ENCODE measurements at regions not wholly inside any gene's neighbourhood (a gene's known extent, or its start where the extent isn't known, plus 50 kb on each side); places are given as distances from the start of the nearest gene placed in this dataset.

- no peak overlapping the region for H3K9ac ChIP-seq (ENCODE audit: low read length in 2 of 2)
- H3K9me3 ChIP-seq (ENCODE audit: control insufficient read depth in 2 of 2, low read length in 2 of 2): no peaks in the 10 kb centered on the region
- H3K4me1 ChIP-seq (ENCODE audit: control insufficient read depth, insufficient read depth, low read length): peaks cover 25% of the 10 kb centered on the region
- H3K27ac ChIP-seq (ENCODE audit: low read length): no peak overlapping the region
- no peaks in the 10 kb centered on the region for H3K36me3 ChIP-seq (ENCODE audit: control insufficient read depth in 2 of 2, insufficient read depth in 2 of 2, low read length in 2 of 2)
- no peak overlapping the region for H3K4me3 ChIP-seq (ENCODE audit: low read length in 2 of 2)
- H3K27me3 ChIP-seq (ENCODE audit: control insufficient read depth in 1 of 2, insufficient read depth in 2 of 2, low read length in 2 of 2): no peaks in the 10 kb centered on the region
These were observed 313.4 kb downstream of the BUD13 start for GRCh38 chr11:116459185-116460045.

GRCh38 chr11:116458546-116458945, 314.2 kb downstream of the BUD13 start:
- no peak overlapping the region for H3K27ac ChIP-seq (ENCODE audit: low read length)
- H3K36me3 ChIP-seq (ENCODE audit: control insufficient read depth in 2 of 2, insufficient read depth in 2 of 2, low read length in 2 of 2): no peaks in the 10 kb centered on the region
- no peak overlapping the region for H3K9ac ChIP-seq (ENCODE audit: low read length in 2 of 2)
- H3K9me3 ChIP-seq (ENCODE audit: control insufficient read depth in 2 of 2, low read length in 2 of 2): no peaks in the 10 kb centered on the region
- H3K4me3 ChIP-seq (ENCODE audit: low read length in 2 of 2): no peak overlapping the region
- H3K4me1 ChIP-seq (ENCODE audit: control insufficient read depth, insufficient read depth, low read length): peaks cover 30% of the 10 kb centered on the region
- no peaks in the 10 kb centered on the region for H3K27me3 ChIP-seq (ENCODE audit: control insufficient read depth in 1 of 2, insufficient read depth in 2 of 2, low read length in 2 of 2)

- Histone ChIP-seq H3K36me3 (ENCODE audit: control insufficient read depth in 2 of 2, insufficient read depth in 2 of 2, low read length in 2 of 2) (no peaks in the 10 kb centered on the region), H3K4me3 (ENCODE audit: low read length in 2 of 2) (no peak overlapping the region), H3K4me1 (ENCODE audit: control insufficient read depth, insufficient read depth, low read length) (peaks cover 30% of the 10 kb centered on the region), H3K27ac (ENCODE audit: low read length) (no peak overlapping the region), H3K27me3 (ENCODE audit: control insufficient read depth in 1 of 2, insufficient read depth in 2 of 2, low read length in 2 of 2) (no peaks in the 10 kb centered on the region), H3K9ac (ENCODE audit: low read length in 2 of 2) (no peak overlapping the region), H3K9me3 (ENCODE audit: control insufficient read depth in 2 of 2, low read length in 2 of 2) (no peaks in the 10 kb centered on the region)
These were observed 315.3 kb downstream of the BUD13 start for GRCh38 chr11:116457336-116458007.

- H3K9ac ChIP-seq (ENCODE audit: low read length in 2 of 2): no peak overlapping the region
- no peak overlapping the region for H3K4me3 ChIP-seq (ENCODE audit: low read length in 2 of 2)
- no peaks in the 10 kb centered on the region for H3K27me3 ChIP-seq (ENCODE audit: control insufficient read depth in 1 of 2, insufficient read depth in 2 of 2, low read length in 2 of 2)
- H3K27ac ChIP-seq (ENCODE audit: low read length): no peak overlapping the region
- peaks cover 8 to 11% of the 10 kb centered on the region in 2 donors for H3K9me3 ChIP-seq (ENCODE audit: control insufficient read depth in 2 of 2, low read length in 2 of 2)
- H3K4me1 ChIP-seq (ENCODE audit: control insufficient read depth, insufficient read depth, low read length): peaks cover 20% of the 10 kb centered on the region
- no peaks in the 10 kb centered on the region for H3K36me3 ChIP-seq (ENCODE audit: control insufficient read depth in 2 of 2, insufficient read depth in 2 of 2, low read length in 2 of 2)
These were observed 317.8 kb downstream of the BUD13 start for GRCh38 chr11:116454951-116455350.

GRCh38 chr11:116454020-116454645, 318.7 kb downstream of the BUD13 start:
- no peaks in the 10 kb centered on the region for H3K27me3 ChIP-seq (ENCODE audit: control insufficient read depth in 1 of 2, insufficient read depth in 2 of 2, low read length in 2 of 2)
- H3K4me3 ChIP-seq (ENCODE audit: low read length in 2 of 2): no peak overlapping the region
- H3K9me3 ChIP-seq (ENCODE audit: control insufficient read depth in 2 of 2, low read length in 2 of 2): peaks cover 8 to 11% of the 10 kb centered on the region in 2 donors
- H3K27ac ChIP-seq (ENCODE audit: low read length): no peak overlapping the region
- H3K4me1 ChIP-seq (ENCODE audit: control insufficient read depth, insufficient read depth, low read length): peaks cover 15% of the 10 kb centered on the region
- H3K36me3 ChIP-seq (ENCODE audit: control insufficient read depth in 2 of 2, insufficient read depth in 2 of 2, low read length in 2 of 2): no peaks in the 10 kb centered on the region
- H3K9ac ChIP-seq (ENCODE audit: low read length in 2 of 2): no peak overlapping the region

GRCh38 chr11:116452461-116452860, 320.3 kb downstream of the BUD13 start:
- Histone ChIP-seq H3K4me1 (ENCODE audit: control insufficient read depth, insufficient read depth, low read length) (peaks cover 10% of the 10 kb centered on the region), H3K9me3 (ENCODE audit: control insufficient read depth in 2 of 2, low read length in 2 of 2) (peaks cover 8 to 11% of the 10 kb centered on the region in 2 donors), H3K9ac (ENCODE audit: low read length in 2 of 2) (no peak overlapping the region), H3K27me3 (ENCODE audit: control insufficient read depth in 1 of 2, insufficient read depth in 2 of 2, low read length in 2 of 2) (no peaks in the 10 kb centered on the region), H3K27ac (ENCODE audit: low read length) (no peak overlapping the region), H3K4me3 (ENCODE audit: low read length in 2 of 2) (no peak overlapping the region), H3K36me3 (ENCODE audit: control insufficient read depth in 2 of 2, insufficient read depth in 2 of 2, low read length in 2 of 2) (no peaks in the 10 kb centered on the region)

- H3K27ac ChIP-seq (ENCODE audit: low read length): no peak overlapping the region
- H3K9me3 ChIP-seq (ENCODE audit: control insufficient read depth in 2 of 2, low read length in 2 of 2): peaks cover 8 to 11% of the 10 kb centered on the region in 2 donors
- no peak overlapping the region for H3K9ac ChIP-seq (ENCODE audit: low read length in 2 of 2)
- H3K4me1 ChIP-seq (ENCODE audit: control insufficient read depth, insufficient read depth, low read length): peaks cover 5% of the 10 kb centered on the region
- no peak overlapping the region for H3K4me3 ChIP-seq (ENCODE audit: low read length in 2 of 2)
- no peaks in the 10 kb centered on the region for H3K36me3 ChIP-seq (ENCODE audit: control insufficient read depth in 2 of 2, insufficient read depth in 2 of 2, low read length in 2 of 2)
- H3K27me3 ChIP-seq (ENCODE audit: control insufficient read depth in 1 of 2, insufficient read depth in 2 of 2, low read length in 2 of 2): no peaks in the 10 kb centered on the region
These were observed 323.3 kb downstream of the BUD13 start for GRCh38 chr11:116449522-116449921.

GRCh38 chr11:116446048-116446941, 326.5 kb downstream of the BUD13 start:
- H3K27ac ChIP-seq (ENCODE audit: low read length): no peak overlapping the region
- peaks cover 0 to 7% of the 10 kb centered on the region in 2 donors for H3K9me3 ChIP-seq (ENCODE audit: control insufficient read depth in 2 of 2, low read length in 2 of 2)

GRCh38 chr11:116445108-116446047, 327.4 kb downstream of the BUD13 start:
- Histone ChIP-seq H3K9ac (ENCODE audit: low read length in 2 of 2) (no peak overlapping the region), H3K4me1 (ENCODE audit: control insufficient read depth, insufficient read depth, low read length) (no peaks in the 10 kb centered on the region), H3K36me3 (ENCODE audit: control insufficient read depth in 2 of 2, insufficient read depth in 2 of 2, low read length in 2 of 2) (no peaks in the 10 kb centered on the region), H3K27me3 (ENCODE audit: control insufficient read depth in 1 of 2, insufficient read depth in 2 of 2, low read length in 2 of 2) (peaks cover 0 to 2% of the 10 kb centered on the region in 2 donors), H3K4me3 (ENCODE audit: low read length in 2 of 2) (no peak overlapping the region), H3K27ac (ENCODE audit: low read length) (no peak overlapping the region), H3K9me3 (ENCODE audit: control insufficient read depth in 2 of 2, low read length in 2 of 2) (peaks cover 2 to 3% of the 10 kb centered on the region in 2 donors)

More at GRCh38 chr11:116446048-116446941, 326.5 kb downstream of the BUD13 start:
- Histone ChIP-seq H3K36me3 (ENCODE audit: control insufficient read depth in 2 of 2, insufficient read depth in 2 of 2, low read length in 2 of 2) (no peaks in the 10 kb centered on the region), H3K27me3 (ENCODE audit: control insufficient read depth in 1 of 2, insufficient read depth in 2 of 2, low read length in 2 of 2) (peaks cover 0 to 2% of the 10 kb centered on the region in 2 donors), H3K4me3 (ENCODE audit: low read length in 2 of 2) (no peak overlapping the region), H3K4me1 (ENCODE audit: control insufficient read depth, insufficient read depth, low read length) (no peaks in the 10 kb centered on the region), H3K9ac (ENCODE audit: low read length in 2 of 2) (no peak overlapping the region)

Data from stomach smooth muscle (tissue), 2 donors.